ENCODE measurements at regions not wholly inside any gene's neighbourhood (a gene's known extent, or its start where the extent isn't known, plus 50 kb on each side); places are given as distances from the start of the nearest gene placed in this dataset.

- intact Hi-C loops (cut with DNase I), result no loop called here
- TF ChIP-seq POLR2A (IDR thresholded peaks at IDR 0.05) (no peak), CTCF (IDR thresholded peaks at IDR 0.05) (no peak)
- 90 to 98% methylated on average over 1 of the region's 1 CpG for WGBS, 2 donors
- Histone ChIP-seq H3K9me3 (no peaks in the 10 kb centered on the region), H3K4me1 (no peaks in the 10 kb centered on the region), H3K4me3 (replicated peaks in 1 of 3) (no peak overlapping the region), H3K27ac (no peak overlapping the region), H3K27me3 (no peaks in the 10 kb centered on the region), H3K36me3 (no peaks in the 10 kb centered on the region)
- DNase-seq, result no peak
Measured at GRCh38 chr9:3161912-3162311, 318.0 kb upstream of the PUM3 start.

- no peak for DNase-seq
- H3K4me1 ChIP-seq, result no peaks in the 10 kb centered on the region
- WGBS, 2 donors, result 87 to 92% methylated on average over 9 of the region's 9 CpGs
- H3K4me3 ChIP-seq (replicated peaks in 1 of 3), result no peak overlapping the region
- intact Hi-C loops (cut with DNase I), result no loop called here
- TF ChIP-seq POLR2A (IDR thresholded peaks at IDR 0.05), result no peak
- TF ChIP-seq CTCF (IDR thresholded peaks at IDR 0.05), result no peak
- no peak overlapping the region for H3K27ac ChIP-seq
- H3K9me3 ChIP-seq, result no peaks in the 10 kb centered on the region
- H3K36me3 ChIP-seq, result no peaks in the 10 kb centered on the region
- no peaks in the 10 kb centered on the region for H3K27me3 ChIP-seq
Measured at GRCh38 chr9:3157011-3157410, 313.1 kb upstream of the PUM3 start.

GRCh38 chr9:3151672-3152576, 308.0 kb upstream of the PUM3 start:
- H3K4me3 ChIP-seq (replicated peaks in 1 of 3), result no peak overlapping the region
- no peaks in the 10 kb centered on the region for H3K27me3 ChIP-seq
- no peak for DNase-seq
- no peaks in the 10 kb centered on the region for H3K9me3 ChIP-seq
- TF ChIP-seq POLR2A (IDR thresholded peaks at IDR 0.05) (no peak), CTCF (IDR thresholded peaks at IDR 0.05) (no peak)
- H3K27ac ChIP-seq, result no peak overlapping the region
- no peaks in the 10 kb centered on the region for H3K36me3 ChIP-seq
- 79 to 85% methylated on average over 7 of the region's 7 CpGs for WGBS, 2 donors
- intact Hi-C loops (cut with DNase I), result no loop called here
- no peaks in the 10 kb centered on the region for H3K4me1 ChIP-seq

GRCh38 chr9:3150074-3150473, 306.2 kb upstream of the PUM3 start:
- no peaks in the 10 kb centered on the region for H3K27me3 ChIP-seq
- DNase-seq, result no peak
- H3K4me1 ChIP-seq, result no peaks in the 10 kb centered on the region
- intact Hi-C loops (cut with DNase I), result no loop called here
- H3K27ac ChIP-seq, result no peak overlapping the region
- WGBS, 2 donors, result 47 to 71% methylated on average over 2 to 3 of the region's 3 CpGs
- no peak overlapping the region for H3K4me3 ChIP-seq (replicated peaks in 1 of 3)
- TF ChIP-seq CTCF (IDR thresholded peaks at IDR 0.05) (no peak), POLR2A (IDR thresholded peaks at IDR 0.05) (no peak)
- H3K36me3 ChIP-seq, result no peaks in the 10 kb centered on the region
- H3K9me3 ChIP-seq, result no peaks in the 10 kb centered on the region
